ENCODE measurements at regions not wholly inside any gene's neighbourhood (a gene's known extent, or its start where the extent isn't known, plus 50 kb on each side); places are given as distances from the start of the nearest gene placed in this dataset.

DNA sequence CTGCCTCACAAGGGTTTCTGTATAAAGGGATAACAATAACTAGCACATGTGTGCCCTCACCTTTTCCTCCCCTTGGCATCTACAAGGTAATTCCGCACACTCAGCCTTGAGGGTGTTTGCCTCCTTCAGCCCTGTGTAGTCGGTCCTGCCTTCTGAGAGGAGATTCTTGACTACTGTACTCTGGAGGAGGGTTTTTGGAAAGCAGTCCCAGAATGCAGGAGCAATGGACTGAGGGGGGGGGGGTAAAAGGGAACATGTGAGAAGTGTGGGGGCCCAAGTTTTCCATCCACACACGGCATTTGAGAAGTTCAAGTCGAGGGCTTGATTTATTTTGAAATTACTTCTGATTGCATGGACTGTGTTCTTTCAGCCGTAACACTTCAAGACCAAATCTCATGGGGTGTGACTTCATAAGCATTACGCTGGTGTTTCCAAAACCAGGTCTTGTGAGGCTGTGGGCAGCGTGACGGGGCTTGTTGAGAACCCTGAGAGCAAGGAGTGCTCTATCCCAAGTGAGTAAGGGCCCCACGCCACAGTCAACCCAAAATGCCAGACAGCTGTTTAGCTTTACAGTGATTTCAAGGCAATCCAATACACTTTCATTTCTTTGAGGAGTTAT is 198.7 kb upstream of the MEIS1 start:
- TF ChIP-seq EZH2phosphoT487 (conservative IDR thresholded peaks at IDR 0.05; ENCODE audit: low read length) = no peak
- no peak for TF ChIP-seq CTCF (IDR thresholded peaks at IDR 0.05; ENCODE audit: insufficient read depth, low read length, poor library complexity, severe bottlenecking)
